ENCODE measurements at regions not wholly inside any gene's neighbourhood (a gene's known extent, or its start where the extent isn't known, plus 50 kb on each side); places are given as distances from the start of the nearest gene placed in this dataset.

DNA sequence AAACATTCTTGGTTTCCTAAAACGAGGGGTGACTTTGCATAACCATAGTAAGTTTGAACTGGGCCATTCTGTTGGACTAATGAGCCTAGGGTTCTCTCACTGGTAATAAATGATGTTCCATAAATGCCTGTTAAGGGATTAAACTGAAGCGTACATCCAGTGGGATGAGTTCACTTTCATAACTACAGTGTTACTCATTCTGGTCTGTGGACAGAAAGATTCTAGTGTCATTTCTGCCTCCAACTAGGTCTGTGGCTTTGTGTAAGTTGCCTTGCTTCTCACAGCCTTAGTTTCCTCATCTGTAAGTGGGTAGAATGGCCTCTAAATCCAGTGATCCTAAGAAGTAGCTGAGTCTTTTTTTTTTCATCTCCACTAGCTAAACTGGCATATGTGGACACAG lies 1860.6 kb upstream of the PIK3C3 start:
- dilution Hi-C loops (cut with MboI; ENCODE audit: extremely low pct_ligation_motif_present, low sequenced_read_pairs), result no loop called here
- no TSS peak for BruUV-seq (replicated peaks)
- Histone ChIP-seq H3K4me2 (ENCODE audit: insufficient read depth, low read length) (no peak overlapping the region), H3K9ac (replicated peaks; ENCODE audit: extremely low read depth, insufficient read depth, low read length) (no peak overlapping the region), H3K27ac (ENCODE audit: insufficient read depth, low read depth, low read length) (no peak overlapping the region), H3K4me3 (replicated peaks in 1 of 3; ENCODE audit: insufficient read depth in 1 of 3, low read depth in 1 of 3, low read length in 3 of 3) (no peak overlapping the region), H3K79me2 (ENCODE audit: control insufficient read depth, insufficient read depth, low read length) (no peaks in the 10 kb centered on the region), H3K4me1 (ENCODE audit: control insufficient read depth, extremely low read depth, insufficient read depth, low read length) (no peaks in the 10 kb centered on the region), H2AFZ (ENCODE audit: low read depth, low read length) (no peak overlapping the region), H3K36me3 (ENCODE audit: control insufficient read depth in 2 of 2, extremely low read depth in 1 of 2, insufficient read depth in 2 of 2, low read length in 2 of 2) (no peaks in the 10 kb centered on the region), H3K9me3 (replicated peaks; ENCODE audit: control insufficient read depth, insufficient read depth, low read length) (no peaks in the 10 kb centered on the region), H3K27me3 (ENCODE audit: control insufficient read depth in 2 of 2, insufficient read depth in 2 of 2, low read length in 2 of 2) (peaks cover 9 to 19% of the 10 kb centered on the region in 2 experiments), H4K20me1 (replicated peaks; ENCODE audit: control insufficient read depth, extremely low read depth, insufficient read depth, low read length) (no peaks in the 10 kb centered on the region), H3K9me1 (replicated peaks; ENCODE audit: control insufficient read depth, extremely low read depth, insufficient read depth, low read length) (no peaks in the 10 kb centered on the region)
- no peak for TF ChIP-seq GATA2 (IDR thresholded peaks at IDR 0.05; ENCODE audit: insufficient read depth, insufficient read length, low read depth, low read length)
- TF ChIP-seq JUN (IDR thresholded peaks at IDR 0.05; ENCODE audit: borderline replicate concordance, insufficient read depth, insufficient read length, low read depth), result no peak
- TF ChIP-seq FOS (IDR thresholded peaks at IDR 0.05; ENCODE audit: borderline replicate concordance, insufficient read depth, low read length), result no peak
- no peak for TF ChIP-seq CTCF (IDR thresholded peaks at IDR 0.05; ENCODE audit: extremely low read depth in 1 of 2, insufficient read depth in 1 of 2, low read depth in 1 of 2, low read length in 2 of 2)
- no peak for FAIRE-seq
- no peak for DNase-seq (ENCODE audit: low read depth, low spot score)
- POLR2A ChIA-PET, result no interaction called here
- intact Hi-C loops (cut with micrococcal nuclease), result no loop called here
- CTCF ChIA-PET, result no interaction called here

GRCh38 chr18:40088130-40088529 lies 1866.9 kb upstream of the PIK3C3 start:
- intact Hi-C loops (cut with micrococcal nuclease), result no loop called here
- TF ChIP-seq FOS (IDR thresholded peaks at IDR 0.05; ENCODE audit: borderline replicate concordance, insufficient read depth, low read length) (no peak), POLR2A (IDR thresholded peaks at IDR 0.05; ENCODE audit: low read depth, low read length) (no peak), EZH2 (IDR thresholded peaks at IDR 0.05; ENCODE audit: borderline replicate concordance, low read depth, low read length, severe bottlenecking) (no peak), POLR2AphosphoS5 (IDR thresholded peaks at IDR 0.05; ENCODE audit: insufficient read depth, low read depth, low read length) (no peak), GATA2 (IDR thresholded peaks at IDR 0.05; ENCODE audit: insufficient read depth, insufficient read length, low read depth, low read length) (no peak), JUN (IDR thresholded peaks at IDR 0.05; ENCODE audit: borderline replicate concordance, insufficient read depth, insufficient read length, low read depth) (no peak), CTCF (IDR thresholded peaks at IDR 0.05; ENCODE audit: extremely low read depth in 1 of 2, insufficient read depth in 1 of 2, low read depth in 1 of 2, low read length in 2 of 2) (no peak), MYC (IDR thresholded peaks at IDR 0.05; ENCODE audit: low read depth, low read length) (no peak)
- TF ChIP-seq, protein P1, sequence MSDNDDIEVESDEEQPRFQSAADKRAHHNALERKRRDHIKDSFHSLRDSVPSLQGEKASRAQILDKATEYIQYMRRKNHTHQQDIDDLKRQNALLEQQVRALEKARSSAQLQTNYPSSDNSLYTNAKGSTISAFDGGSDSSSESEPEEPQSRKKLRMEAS (IDR thresholded peaks at IDR 0.05; ENCODE audit: insufficient read depth, insufficient read length), result no peak
- FAIRE-seq (no peak), DNase-seq (ENCODE audit: low read depth, low spot score) (no peak)
- no peaks in the 10 kb centered on the region for H3K36me3 ChIP-seq (ENCODE audit: control insufficient read depth in 2 of 2, extremely low read depth in 1 of 2, insufficient read depth in 2 of 2, low read length in 2 of 2)
- H3K27me3 ChIP-seq (ENCODE audit: control insufficient read depth in 2 of 2, insufficient read depth in 2 of 2, low read length in 2 of 2), result peaks cover 2 to 6% of the 10 kb centered on the region in 2 experiments
- dilution Hi-C loops (cut with MboI; ENCODE audit: extremely low pct_ligation_motif_present, low sequenced_read_pairs), result no loop called here
- ChIA-PET POLR2A (no interaction called here), CTCF (no interaction called here)
- no peak overlapping the region for H3K4me2 ChIP-seq (ENCODE audit: insufficient read depth, low read length)
- H2AFZ ChIP-seq (ENCODE audit: low read depth, low read length), result no peak overlapping the region
- no peak overlapping the region for H3K9ac ChIP-seq (replicated peaks; ENCODE audit: extremely low read depth, insufficient read depth, low read length)
- no peaks in the 10 kb centered on the region for H3K4me1 ChIP-seq (ENCODE audit: control insufficient read depth, extremely low read depth, insufficient read depth, low read length)
- no peaks in the 10 kb centered on the region for H3K9me3 ChIP-seq (replicated peaks; ENCODE audit: control insufficient read depth, insufficient read depth, low read length)
- no peaks in the 10 kb centered on the region for H3K79me2 ChIP-seq (ENCODE audit: control insufficient read depth, insufficient read depth, low read length)
- BruUV-seq (replicated peaks), result no TSS peak
- H3K4me3 ChIP-seq (replicated peaks in 1 of 3; ENCODE audit: insufficient read depth in 1 of 3, low read depth in 1 of 3, low read length in 3 of 3), result no peak overlapping the region
- no peaks in the 10 kb centered on the region for H3K9me1 ChIP-seq (replicated peaks; ENCODE audit: control insufficient read depth, extremely low read depth, insufficient read depth, low read length)
- H3K27ac ChIP-seq (ENCODE audit: insufficient read depth, low read depth, low read length), result no peak overlapping the region
- no peaks in the 10 kb centered on the region for H4K20me1 ChIP-seq (replicated peaks; ENCODE audit: control insufficient read depth, extremely low read depth, insufficient read depth, low read length)

Data from endothelial cell of umbilical vein (primary cell).